Stimulated activated CD8-positive, alpha-beta memory T cell treated with anti-CD3 and anti-CD28 coated beads, Interleukin-15, amount 100 ng/mL, for 4 hours (primary cell): ENCODE measurements at regions not wholly inside any gene's neighbourhood (a gene's known extent, or its start where the extent isn't known, plus 50 kb on each side); places are given as distances from the start of the nearest gene placed in this dataset.

ENCODE experiments used
- DNase-seq, 2 donors: peaks; one replicate each; pipeline ENCODE4 v3.0.0-alpha.2; 2020; ENCODE audit warnings: low read depth in 2 of 2

DNA sequence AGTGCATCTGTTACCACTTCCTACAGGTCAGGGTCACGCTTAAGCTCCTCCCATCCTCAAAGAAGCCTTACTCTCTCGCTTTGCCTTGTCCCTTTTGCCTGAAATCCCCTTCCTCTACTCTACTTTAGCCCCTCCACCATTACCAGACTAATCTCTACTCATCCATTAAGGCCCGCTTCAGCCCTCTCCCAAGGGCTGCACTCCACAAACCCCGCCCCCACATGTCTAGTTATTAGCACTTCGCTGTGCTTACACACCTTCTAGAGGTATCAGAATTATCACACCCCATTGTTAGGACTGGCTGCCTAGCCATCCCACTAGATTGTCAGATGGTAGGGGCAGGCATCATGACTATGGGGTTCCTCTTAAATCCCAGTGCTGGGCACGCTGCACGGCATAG lies 565.7 kb upstream of the WWC1 start:
- DNase-seq: no peak

DNA sequence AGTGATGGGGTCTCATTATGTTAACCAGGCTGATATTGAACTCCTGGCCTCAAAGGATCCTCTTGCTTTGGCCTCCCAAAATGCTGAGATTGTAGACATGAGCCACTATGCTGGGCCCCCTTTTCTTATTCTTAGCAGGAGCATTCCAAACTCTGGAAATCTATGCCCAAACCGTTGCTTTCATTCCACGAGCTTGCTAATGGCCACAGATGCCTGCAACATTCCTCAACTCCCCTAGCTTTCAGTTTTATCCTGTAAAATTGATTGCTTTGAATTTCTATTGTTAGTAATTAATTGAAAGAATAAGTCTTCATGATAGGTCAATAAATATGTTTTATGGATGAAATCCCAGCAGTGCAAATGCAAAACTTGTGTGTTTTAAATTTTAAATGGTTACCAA lies 564.8 kb upstream of the WWC1 start:
- DNase-seq: no peak

DNA sequence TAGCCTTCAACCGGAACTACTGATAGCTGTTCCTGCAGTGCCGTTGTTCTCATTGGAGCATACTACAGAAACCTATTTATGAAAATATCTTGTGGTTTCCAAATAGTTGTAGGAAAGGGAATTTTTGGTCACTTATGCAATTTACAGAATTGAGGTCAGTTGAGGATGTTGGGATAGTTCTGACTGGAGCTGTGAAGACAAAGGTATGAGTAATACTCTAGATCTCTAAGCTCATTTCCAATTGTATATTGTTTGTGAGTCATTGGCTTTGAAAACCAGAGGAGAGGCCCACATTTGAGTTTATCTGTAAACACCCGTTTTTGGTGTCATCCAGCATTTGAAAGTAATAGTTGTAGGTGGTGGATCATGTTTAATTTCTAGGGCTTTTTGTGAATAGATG lies 561.3 kb upstream of the WWC1 start:
- DNase-seq: no peak

DNA sequence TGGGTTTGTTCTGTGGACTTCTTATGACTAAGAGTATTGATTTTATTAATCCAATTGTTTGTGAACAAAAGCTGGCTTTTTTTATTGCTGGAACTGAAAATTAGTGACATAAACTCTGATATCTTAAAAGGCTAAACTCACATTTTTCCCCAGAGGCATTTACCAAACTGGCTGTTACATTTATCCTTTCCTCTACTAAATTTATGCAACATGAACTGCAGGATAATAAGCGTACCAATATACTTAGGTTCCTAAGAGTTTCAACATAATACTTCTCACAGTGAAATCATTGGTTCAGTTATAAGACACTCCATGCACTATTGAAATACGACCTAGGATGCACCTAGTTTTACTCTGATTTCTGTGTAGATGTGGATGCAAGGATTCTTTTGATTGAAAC lies 560.8 kb upstream of the WWC1 start:
- DNase-seq: no peak

DNA sequence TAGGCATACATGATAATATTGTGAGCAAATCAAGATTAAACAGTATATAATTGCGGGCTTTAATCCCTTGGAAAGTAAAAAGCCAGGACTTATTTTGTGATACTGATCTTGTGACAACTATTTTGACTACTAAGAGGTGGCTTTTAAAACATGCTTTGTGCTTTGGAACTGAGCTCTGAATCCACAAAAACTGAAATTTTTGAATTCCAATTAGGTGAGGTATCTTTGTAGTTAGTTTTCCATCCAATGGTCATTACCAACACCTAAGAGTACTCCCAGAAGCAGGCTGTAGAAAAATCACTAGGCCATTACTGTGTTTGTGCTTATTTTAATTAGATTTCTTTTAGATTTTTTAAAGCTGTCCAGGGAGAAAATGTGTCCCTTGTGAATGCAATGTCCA lies 559.5 kb upstream of the WWC1 start:
- no peak for DNase-seq

DNA sequence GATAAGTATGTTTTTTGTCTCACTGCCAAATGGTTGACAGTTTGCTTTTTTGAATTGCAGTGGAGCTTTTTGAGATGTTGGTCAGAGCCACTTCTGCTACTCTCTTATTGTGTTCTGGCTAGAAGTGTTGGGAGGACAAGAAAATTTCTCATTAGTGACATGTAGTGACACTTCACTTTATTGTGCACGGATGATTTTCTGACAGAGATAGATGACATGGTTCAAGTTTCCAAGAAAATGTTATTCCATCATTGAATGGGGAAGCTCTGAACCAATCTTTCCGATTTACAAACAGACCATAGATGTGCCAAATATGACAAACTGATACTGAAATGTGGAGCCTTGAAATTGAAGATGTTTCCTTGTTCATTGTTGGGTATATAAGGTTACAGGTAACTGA lies 558.9 kb upstream of the WWC1 start:
- DNase-seq: no peak

DNA sequence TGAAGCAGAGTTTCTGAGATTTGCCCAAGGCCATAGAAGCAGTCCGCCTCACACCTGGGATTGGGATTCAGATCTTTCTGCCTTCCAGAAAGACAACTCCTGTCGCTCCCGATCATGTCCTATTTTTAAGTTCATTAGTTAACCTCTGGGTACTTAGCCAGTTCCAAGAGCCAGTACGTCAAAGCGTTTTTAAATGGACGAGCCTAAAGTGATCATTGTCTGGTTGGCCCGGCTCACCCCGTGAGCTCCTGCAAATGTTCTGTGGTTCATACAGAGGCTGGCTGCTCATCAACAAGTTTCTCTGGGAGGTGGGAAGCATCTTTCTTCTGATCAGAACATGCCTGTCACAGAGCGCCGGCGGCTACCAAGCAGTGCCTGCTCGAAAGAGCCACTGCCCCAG lies 554.5 kb upstream of the WWC1 start:
- no peak for DNase-seq

DNA sequence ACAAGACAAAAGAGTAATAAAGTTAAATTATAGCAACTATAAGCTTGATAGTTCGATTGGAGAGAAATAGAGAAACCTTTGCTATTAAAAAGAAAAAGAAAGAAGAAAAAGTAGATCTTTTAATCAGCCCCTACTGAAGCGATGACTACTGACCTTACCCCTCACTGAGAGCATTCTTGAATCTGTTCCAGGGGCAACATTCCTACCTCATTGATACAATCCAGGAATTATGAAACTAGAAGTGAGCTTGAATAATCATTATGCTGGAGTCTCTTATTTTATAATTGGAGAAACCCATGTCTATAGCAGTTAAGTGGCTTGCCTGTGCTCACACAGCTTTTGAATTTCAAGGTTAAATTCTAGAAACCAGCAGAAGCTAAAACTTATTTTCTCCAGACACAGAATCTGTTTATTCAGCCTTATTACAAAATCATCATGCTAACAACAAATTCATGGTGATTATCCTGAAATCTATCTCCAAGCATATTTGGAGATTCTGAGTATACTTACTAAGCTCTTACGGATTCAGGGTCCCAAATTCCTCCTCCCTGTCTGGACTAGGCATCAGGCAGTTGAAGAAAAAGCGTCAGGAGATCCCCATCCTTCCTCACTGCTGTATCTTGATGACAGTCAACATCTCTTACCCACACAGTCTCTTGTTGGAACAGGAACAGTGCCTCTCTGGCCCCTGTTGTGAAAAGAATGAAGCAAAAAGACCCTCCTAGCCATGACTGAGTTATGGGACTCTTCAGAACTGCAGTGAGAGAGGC lies 547.6 kb upstream of the WWC1 start:
- no peak for DNase-seq

DNA sequence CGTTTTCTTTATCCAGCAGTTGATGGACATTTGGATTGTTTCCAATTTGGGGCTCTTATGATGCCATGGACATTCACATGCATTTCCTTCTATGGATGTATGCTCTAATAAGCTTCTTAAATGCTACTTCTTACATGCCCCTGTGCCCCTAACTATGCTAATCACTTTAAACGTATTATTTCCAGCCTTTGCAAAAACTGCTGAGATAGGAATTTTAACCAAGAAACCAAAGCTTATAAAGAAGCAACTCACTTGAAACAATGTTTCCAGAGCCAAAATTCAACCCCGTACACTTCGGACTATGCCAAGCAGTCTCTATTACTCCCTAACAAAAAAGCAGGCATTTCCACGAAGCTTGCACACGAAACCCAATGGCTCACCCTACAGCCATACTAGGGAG lies 545.6 kb upstream of the WWC1 start:
- DNase-seq: no peak

DNA sequence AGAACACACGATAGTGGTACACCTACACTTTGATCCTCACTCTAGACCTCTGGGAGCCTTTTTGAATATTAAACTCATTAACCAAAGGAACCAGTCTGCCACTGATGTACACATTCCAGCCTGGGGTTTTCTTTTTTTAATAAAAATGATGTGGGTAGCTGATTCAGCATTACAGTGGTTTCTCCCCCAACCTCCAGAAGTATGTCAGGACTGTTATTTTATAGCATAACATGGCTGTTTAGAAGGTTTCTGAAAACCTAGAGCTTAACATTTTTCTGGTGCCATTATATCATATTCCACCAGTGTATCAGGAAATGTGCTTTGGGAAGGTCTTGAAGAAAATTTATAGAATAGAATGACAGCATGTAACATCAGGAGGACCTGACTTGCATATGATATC lies 540.9 kb upstream of the WWC1 start:
- no peak for DNase-seq

DNA sequence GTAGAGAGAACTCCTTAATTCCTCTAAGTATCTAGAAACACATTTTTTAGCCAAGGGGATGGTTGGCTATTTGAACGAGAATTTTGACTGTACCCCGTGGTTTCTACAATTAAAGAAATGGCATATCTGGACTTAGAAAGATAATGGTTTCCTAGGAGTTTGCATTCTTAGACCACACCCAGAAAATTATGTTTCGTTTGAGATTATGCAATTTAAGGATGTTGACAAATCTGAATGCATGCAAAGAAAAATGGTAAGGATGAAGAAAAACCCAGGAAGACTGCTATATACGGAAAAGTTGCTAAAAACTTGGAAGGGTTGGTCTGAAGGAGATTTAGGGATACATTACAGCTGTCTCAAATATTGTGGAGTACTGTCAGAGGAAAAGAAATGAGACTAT lies 538.5 kb upstream of the WWC1 start:
- DNase-seq: no peak

DNA sequence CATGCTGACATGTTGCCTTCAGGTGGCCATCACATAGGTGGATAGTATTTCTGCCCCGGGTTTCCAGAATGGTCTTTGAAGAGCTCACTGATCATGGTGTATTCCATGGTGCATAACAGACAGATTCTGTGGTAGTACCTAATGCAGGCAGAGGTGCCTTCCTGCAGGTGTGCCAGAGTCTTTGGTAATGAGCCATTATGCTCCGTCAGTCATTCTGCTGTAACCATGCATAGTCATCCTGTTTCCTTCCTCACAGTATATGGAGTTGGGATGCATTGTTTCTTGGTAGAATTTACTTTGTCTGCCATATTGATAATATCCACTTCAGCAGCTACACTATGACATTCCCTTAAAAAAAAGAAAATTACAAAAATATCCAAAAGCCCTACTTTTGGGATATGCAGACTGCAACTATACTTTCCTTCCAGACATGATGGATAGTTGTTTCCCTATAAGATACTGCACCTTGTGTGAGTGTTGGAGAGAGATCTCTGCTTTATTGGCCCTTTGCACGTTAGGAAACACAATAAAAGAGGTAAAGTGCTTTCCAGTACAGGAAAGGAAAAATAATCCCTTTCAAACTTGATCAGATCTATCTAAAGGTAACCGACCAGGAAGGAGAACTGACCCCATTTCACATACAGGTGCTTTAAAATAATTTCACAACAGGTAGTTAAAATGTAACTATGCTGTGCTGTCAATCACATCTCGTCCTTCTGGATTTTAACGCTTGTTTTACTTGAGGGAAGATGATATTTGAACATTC lies 537.5 kb upstream of the WWC1 start:
- DNase-seq: no peak

DNA sequence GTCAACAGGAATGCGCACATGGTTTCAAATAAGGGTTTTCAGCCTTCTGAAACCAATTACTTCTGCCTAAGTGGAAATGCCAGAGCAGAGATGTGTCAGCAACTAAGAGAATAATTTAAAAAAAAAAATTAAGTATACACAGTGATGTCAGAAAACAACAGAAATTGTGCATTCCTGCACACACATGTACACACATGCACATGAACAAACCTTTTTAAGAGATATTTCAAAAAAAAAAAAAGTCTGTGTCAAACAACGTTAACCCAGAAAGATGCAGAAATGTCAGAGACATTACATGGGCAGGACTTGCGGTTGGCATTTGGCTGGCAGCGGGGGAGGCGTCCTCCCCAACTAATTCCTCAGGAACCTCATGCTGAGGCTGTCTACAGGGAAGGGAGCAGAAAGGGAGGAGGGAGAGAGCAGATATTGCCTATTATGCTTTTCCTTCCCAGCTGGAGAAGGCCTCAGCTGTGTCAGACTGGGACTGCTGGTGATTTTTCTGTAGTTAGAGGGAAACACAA lies 536.9 kb upstream of the WWC1 start:
- no peak for DNase-seq

DNA sequence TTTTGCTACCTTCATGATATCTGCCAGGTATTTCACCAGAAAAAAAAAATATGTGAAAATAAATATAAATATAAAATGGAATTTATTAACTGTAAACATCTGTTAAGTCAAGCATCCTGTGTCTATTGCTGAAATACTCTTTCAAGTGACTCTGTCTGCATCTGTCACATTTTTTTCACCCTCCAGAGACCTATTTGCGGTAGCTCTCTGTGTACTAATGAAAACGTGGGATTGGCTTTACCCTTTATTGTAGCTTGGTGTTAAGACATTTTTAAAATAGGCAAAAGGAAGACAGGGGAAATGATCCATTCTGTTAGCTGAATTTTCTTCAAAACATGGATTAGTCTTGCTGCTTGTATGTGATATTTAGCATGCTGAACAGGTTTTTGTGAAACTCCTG lies 536.0 kb upstream of the WWC1 start:
- DNase-seq: no peak

DNA sequence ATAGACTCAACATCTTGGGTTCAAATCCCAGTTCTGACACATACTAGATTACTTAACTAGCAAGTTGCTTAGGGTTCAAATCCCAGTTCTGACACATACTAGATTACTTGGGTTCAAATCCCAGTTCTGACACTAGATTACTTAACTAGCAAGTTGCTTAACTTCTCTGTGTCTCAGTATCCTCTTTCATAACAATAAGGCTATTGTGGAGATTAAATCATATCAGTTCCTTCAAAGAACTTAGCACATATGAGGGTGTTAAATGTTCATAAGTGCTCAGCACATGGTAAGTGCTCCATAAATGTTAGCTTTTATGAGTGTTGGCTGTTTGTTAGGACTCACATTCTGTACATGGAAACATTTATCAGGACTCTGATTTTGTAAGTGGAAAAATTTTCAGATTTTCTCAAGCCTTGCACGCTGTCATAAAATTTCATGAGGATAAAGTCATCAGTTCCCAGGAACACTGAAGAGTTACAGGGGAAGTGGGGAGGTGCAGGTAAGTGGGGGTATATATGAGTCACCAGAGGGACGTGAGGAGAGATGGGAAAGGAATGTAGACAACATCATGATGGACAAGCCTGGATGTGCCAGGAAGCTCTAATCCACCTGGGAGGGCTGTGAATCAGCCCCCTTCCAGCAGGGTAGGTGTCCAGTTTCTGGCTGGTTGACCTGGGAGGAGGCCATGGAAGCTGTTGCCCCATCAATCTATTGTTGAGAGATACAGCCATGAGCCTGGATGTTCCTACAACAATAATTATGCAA lies 532.2 kb upstream of the WWC1 start:
- no peak for DNase-seq

DNA sequence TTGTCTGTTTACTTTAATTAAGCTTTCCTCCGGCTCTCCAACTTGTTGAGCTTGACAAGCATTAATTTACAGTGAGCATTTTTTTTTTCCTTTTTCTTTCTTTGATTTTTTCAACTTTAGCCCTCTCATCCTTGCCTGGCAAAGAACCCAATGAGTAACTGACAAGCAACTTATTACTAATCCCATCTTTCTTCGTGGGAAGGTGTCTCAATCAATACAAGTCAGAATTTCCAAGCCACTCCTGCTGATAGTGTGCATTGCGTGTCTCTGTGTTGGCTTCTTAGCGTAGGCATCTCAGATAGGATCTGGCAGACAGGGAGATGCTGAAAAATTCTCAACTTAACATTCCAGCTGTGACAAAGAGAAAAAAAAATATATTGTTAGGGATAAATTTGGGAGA lies 527.7 kb upstream of the WWC1 start:
- DNase-seq: no peak

DNA sequence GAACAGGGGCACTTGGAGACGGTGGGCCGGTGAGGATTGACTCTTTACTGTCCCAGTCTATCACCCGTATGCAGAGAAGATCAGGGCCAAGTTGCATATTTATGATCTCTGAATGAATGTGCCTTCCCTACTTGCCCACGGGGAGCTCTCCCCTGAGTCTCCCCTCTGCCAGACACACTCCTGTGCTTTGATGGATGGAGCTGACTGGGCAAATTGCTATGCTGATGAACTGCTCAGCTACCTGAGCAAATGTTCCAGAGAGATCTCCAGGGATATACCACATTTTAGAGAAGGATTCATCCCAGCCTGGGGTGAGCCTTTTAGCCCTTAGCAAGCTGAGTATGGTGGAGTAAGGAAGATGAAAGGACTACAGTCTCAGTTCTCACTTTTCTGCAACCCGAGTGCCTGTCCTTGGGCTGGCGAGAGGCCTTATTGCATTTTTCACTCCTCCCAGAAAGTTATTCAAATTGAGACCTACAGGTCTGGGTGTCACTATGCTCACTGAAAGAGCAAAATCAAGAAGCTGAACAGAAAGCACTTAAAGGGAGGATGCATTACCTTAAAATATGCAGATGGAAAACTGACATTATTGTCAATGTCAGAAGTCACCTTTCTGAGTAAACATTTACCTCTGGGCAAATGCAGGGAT lies 526.7 kb upstream of the WWC1 start:
- no peak for DNase-seq

DNA sequence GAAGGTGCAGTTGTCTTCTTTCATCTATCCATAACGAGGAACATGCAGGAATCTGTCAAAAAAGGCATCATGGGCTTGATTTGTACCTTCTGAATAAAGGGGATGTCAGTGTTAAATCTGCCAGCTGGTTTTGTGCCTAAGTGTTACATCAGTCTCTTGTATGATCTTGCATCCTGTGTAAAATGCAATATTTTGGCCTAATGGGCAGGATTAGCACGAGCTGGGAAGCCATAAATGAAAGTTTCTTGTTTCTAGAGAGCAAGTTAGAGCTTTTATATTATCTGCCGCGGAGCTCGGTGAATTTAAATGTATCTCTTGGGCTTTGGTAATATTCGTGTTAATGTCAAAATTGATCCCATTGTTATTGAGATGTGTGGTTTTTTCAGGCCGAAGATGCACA lies 526.1 kb upstream of the WWC1 start:
- no peak for DNase-seq

DNA sequence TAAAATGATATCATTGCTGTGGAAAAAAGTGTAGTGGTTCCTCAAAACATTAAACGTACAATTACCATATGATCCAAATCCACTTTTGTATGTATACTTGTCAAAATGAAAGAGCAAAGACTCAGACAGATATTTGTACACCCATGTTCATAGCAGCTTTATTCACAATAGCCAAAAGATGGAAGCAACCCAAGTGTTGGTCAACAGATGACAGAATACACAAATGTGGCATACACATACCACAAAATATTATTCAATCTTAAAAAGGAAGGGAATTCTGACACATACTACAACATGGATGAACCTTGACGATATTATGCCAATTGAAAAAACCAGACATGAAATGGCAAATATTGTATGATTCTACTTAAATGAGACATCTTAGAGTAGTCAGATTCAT lies 524.5 kb upstream of the WWC1 start:
- no peak for DNase-seq

DNA sequence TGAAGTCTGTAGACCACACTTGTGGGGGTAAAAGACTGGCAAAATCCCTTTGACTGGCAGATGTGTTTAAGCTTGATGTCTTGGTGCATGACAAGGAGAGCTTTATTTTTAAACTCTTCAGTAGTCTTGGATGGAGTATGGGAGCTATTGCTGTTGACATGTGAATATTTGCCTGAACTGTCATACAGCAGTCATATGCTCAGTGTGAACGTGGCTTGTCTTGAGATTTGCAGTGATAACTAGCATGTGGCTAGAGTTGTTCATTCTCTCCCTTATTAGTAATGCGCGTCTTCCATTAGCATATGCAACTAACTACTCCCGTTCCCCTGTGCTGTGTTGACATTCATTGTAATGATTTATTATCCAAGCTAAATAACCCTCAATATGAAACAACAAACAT lies 523.6 kb upstream of the WWC1 start:
- no peak for DNase-seq

DNA sequence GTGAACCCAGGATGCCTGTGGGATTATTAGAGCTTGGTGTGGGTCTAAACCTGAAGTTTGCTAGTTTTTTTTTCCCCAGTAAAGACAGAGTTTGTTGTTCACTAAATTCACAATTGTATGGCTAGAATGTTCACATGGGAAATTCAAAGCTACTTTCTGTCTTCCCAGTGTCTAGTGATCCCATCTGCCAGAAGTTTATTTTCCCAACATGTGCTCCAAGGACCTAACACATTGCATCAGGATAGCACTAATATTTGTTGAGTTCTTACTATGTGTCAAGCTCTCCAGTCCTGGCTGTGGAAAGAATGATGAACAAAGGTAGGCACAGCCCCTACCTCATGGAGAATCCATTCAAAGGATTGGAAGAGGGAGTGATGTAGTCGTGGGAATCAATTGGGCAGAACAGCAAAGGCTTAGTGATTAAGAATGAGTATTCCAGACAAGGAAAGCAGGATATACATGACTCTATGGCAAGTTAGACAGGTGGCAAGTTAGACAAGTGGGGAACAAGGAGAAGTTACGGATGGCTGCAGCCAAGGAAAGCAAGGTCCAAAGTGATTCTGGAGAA lies 521.5 kb upstream of the WWC1 start:
- no peak for DNase-seq

DNA sequence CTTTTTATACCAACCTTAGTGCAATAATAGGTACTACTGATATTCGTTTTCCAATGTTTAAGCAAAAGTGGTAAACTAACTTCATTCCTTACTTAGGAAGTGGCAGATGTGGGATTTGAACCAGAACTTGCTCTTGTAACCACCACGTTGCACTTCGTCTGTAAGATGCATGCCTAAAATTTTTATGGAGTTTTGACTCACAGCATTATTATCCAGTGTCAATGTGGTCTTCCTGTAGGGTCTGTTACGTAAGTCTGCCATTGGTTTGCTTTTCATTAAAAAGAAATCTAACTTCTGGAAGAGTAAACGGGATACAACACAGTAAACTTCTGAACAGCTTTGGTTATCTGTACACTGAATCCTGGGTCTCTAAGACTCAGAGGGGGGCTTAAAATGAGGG lies 521.0 kb upstream of the WWC1 start:
- no peak for DNase-seq
